K562 (cell line): ENCODE measurements at regions not wholly inside any gene's neighbourhood (a gene's known extent, or its start where the extent isn't known, plus 50 kb on each side); places are given as distances from the start of the nearest gene placed in this dataset.

ENCODE experiments used
- CBFA2T3 ChIP-seq: fragments of 450-650 bp; IDR thresholded peaks from 2 replicates; pipeline ENCODE4 v1.6.1; 2017
- ETV6 ChIP-seq, 3 experiments: fragments of 150-350 bp in 1 of 3; sonication (generic) in 1 of 3; formaldehyde crosslinking in 1 of 3; IDR thresholded peaks; 2 replicates each; pipeline versions ENCODE4 v1.6.1 to v1.8.0; 2014 to 2022; ENCODE audit warnings: borderline replicate concordance in 2 of 3, low read depth in 2 of 3, antibody characterized with exemption in 1 of 3, low read length in 1 of 3, mild to moderate bottlenecking in 1 of 3, missing genetic modification reagents in 1 of 3
- HBP1 ChIP-seq: fragments of 450-650 bp; formaldehyde crosslinking; IDR thresholded peaks from 2 replicates; pipeline ENCODE4 v1.4.0; 2022; ENCODE audit warnings: missing genetic modification characterization
- ILF3 ChIP-seq: fragments of 450-650 bp; IDR thresholded peaks from 2 replicates; pipeline ENCODE4 v1.6.1; 2018; ENCODE audit warnings: antibody characterized with exemption, mild to moderate bottlenecking, moderate library complexity, borderline replicate concordance
- MCM3 ChIP-seq: fragments of 450-650 bp; IDR thresholded peaks from 2 replicates; pipeline ENCODE4 v1.6.1; 2016
- NFYB ChIP-seq: IDR thresholded peaks from 2 replicates; pipeline ENCODE4 v1.6.1; 2011; ENCODE audit warnings: mild to moderate bottlenecking, moderate library complexity; ENCODE audit not compliant: insufficient read length; ENCODE audit errors: extremely low read depth
- RHOXF2B ChIP-seq: fragments of 250-450 bp; sonication (Bioruptor Pico); conservative IDR thresholded peaks from 2 replicates; pipeline ENCODE4 v1.5.1; 2021
- STAT6 ChIP-seq: sonication (generic); formaldehyde crosslinking; IDR thresholded peaks from 2 replicates; pipeline ENCODE4 v1.8.1; 2023; ENCODE audit warnings: mild to moderate bottlenecking, missing genetic modification reagents
- ZBTB40 ChIP-seq, 2 experiments: fragments of 450-650 bp in 1 of 2; sonication (generic) in 1 of 2; formaldehyde crosslinking in 1 of 2; IDR thresholded peaks; 2 replicates each; pipeline versions ENCODE4 v1.7.1 to v1.9.0; 2016 to 2022; ENCODE audit warnings: inconsistent platforms in 1 of 2, mild to moderate bottlenecking in 1 of 2, missing genetic modification reagents in 1 of 2
- ZNF133 ChIP-seq: fragments of 250-450 bp; sonication (Bioruptor Pico); IDR thresholded peaks from 2 replicates; pipeline ENCODE4 v1.4.0; 2020; ENCODE audit warnings: mild to moderate bottlenecking
- ZNF253 ChIP-seq: fragments of 250-450 bp; sonication (Bioruptor Pico); conservative IDR thresholded peaks from 2 replicates; pipeline ENCODE4 v1.6.1; 2021; ENCODE audit warnings: mild to moderate bottlenecking
- TF ChIP-seq, protein P1 (sequence below), 2 experiments: fragments of 250-450 bp in 1 of 2; fragments of 450-650 bp in 1 of 2; sonication (Bioruptor Pico) in 1 of 2; IDR thresholded peaks; 2 replicates each; pipeline versions ENCODE4 v1.6.1 to v1.8.0; 2016 to 2021; ENCODE audit warnings: mild to moderate bottlenecking in 2 of 2, moderate library complexity in 2 of 2, missing compliant biosample characterization in 1 of 2, missing genetic modification characterization in 1 of 2

DNA sequence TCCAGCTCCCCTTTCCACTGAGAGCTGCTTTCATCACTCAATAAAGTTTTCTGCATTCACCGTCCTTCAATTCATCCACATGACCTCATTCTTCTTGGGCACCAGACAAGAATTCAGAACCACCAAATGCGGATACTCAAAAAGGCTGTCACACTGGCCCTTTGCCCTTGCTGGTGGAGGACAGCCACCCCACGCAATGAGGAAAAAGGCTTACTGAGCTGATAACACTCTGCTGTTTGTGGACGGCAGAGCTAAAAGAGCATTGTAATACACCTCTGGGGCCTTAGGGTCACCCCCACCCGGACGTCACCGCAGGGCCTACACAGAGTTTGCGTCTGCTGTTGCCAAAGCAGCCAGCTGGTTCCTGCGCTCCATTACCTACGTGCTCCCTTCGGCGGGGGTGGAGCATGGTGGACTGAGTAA, 51.2 kb upstream of the ZNF608 start (continued):
- TF ChIP-seq ZBTB40 (IDR thresholded peaks at IDR 0.05) (peak; percentile 82), ZBTB40 (CRISPR knock-in tag; IDR thresholded peaks at IDR 0.05) (0 out of 2 replicates have a peak, but pooled peaks have one; percentile 10), ETV6 (IDR thresholded peaks at IDR 0.05; ENCODE audit: borderline replicate concordance in 1 of 2, low read depth in 2 of 2, low read length in 1 of 2) (no peak), ETV6 (CRISPR knock-in tag; IDR thresholded peaks at IDR 0.05; ENCODE audit: borderline replicate concordance) (no peak), MCM3 (no peak), RHOXF2B (CRISPR knock-in tag) (no peak), ILF3 (no peak), CBFA2T3 (peak; percentile 64), ZNF253 (no peak), HBP1 (CRISPR knock-in tag) (no peak), ZNF133 (CRISPR knock-in tag) (no peak), NFYB (no peak), STAT6 (CRISPR knock-in tag) (no peak)
- TF ChIP-seq, protein P1, sequence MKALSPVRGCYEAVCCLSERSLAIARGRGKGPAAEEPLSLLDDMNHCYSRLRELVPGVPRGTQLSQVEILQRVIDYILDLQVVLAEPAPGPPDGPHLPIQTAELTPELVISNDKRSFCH (CRISPR knock-in tag; IDR thresholded peaks at IDR 0.05) = no peak
- TF ChIP-seq, protein P1 (tag; IDR thresholded peaks at IDR 0.05) = no peak
